Upper lobe of left lung (tissue), 4 donors: ENCODE measurements at regions not wholly inside any gene's neighbourhood (a gene's known extent, or its start where the extent isn't known, plus 50 kb on each side); places are given as distances from the start of the nearest gene placed in this dataset.

ENCODE experiments used
- CTCF ChIP-seq, 6 experiments: fragments of 450-650 bp in 4 of 6; fragments of 200-600 bp in 2 of 6; sonication (generic) in 2 of 6; IDR thresholded peaks; one replicate each; pipeline ENCODE4 v1.5.1; 2016 to 2019; ENCODE audit warnings: antibody characterized with exemption in 6 of 6
- EP300 ChIP-seq, 4 donors: sonication (generic); formaldehyde crosslinking; IDR thresholded peaks; one replicate each; pipeline ENCODE4 v1.5.1; 2017; ENCODE audit warnings: antibody characterized with exemption in 4 of 4, control low read depth in 2 of 4
- POLR2A ChIP-seq, 4 donors: fragments of 450-650 bp; IDR thresholded peaks; one replicate each; pipeline ENCODE4 v1.5.1; 2016 to 2017; ENCODE audit warnings: antibody characterized with exemption in 4 of 4, mild to moderate bottlenecking in 2 of 4
- POLR2AphosphoS5 ChIP-seq, 2 donors: sonication (generic); formaldehyde crosslinking; IDR thresholded peaks; one replicate each; pipeline ENCODE4 v1.5.1; 2017; ENCODE audit warnings: antibody characterized with exemption in 2 of 2

- no peak for TF ChIP-seq CTCF (IDR thresholded peaks at IDR 0.05)
- no peak for TF ChIP-seq POLR2A (IDR thresholded peaks at IDR 0.05)
- TF ChIP-seq EP300 (IDR thresholded peaks at IDR 0.05), result no peak
- TF ChIP-seq POLR2AphosphoS5 (IDR thresholded peaks at IDR 0.05), result no peak
Observed at GRCh38 chr5:116675626-116675910, 100.9 kb upstream of the SEMA6A start.
